ENCODE measurements at regions not wholly inside any gene's neighbourhood (a gene's known extent, or its start where the extent isn't known, plus 50 kb on each side); places are given as distances from the start of the nearest gene placed in this dataset.

GRCh38 chr14:97850466-97850865 is 1053.3 kb downstream of the VRK1 start:
- Histone ChIP-seq H3K4me2 (ENCODE audit: low read depth, low read length) (no peak overlapping the region), H3K27ac (ENCODE audit: extremely low read length, insufficient read depth, low read length) (no peak overlapping the region), H3K36me3 (replicated peaks in 1 of 2; ENCODE audit: control insufficient read depth in 1 of 2, insufficient read depth in 2 of 2, low read length in 2 of 2) (no peaks in the 10 kb centered on the region), H2AFZ (ENCODE audit: low read length) (no peak overlapping the region), H3K4me1 (ENCODE audit: insufficient read depth, low read length) (no peaks in the 10 kb centered on the region), H3K27me3 (ENCODE audit: control insufficient read depth in 1 of 2, insufficient read depth in 2 of 2, low read length in 2 of 2) (no peaks in the 10 kb centered on the region), H3K79me2 (ENCODE audit: insufficient read depth, low read length) (no peaks in the 10 kb centered on the region), H3K4me3 (replicated peaks in 1 of 3; ENCODE audit: insufficient read depth in 1 of 3, low read depth in 2 of 3, low read length in 3 of 3) (no peak overlapping the region), H3K9me3 (ENCODE audit: low read length) (peaks cover 10% of the 10 kb centered on the region), H4K20me1 (ENCODE audit: insufficient read depth, low read length) (no peaks in the 10 kb centered on the region), H3K9ac (ENCODE audit: insufficient read depth, low read depth, low read length) (no peak overlapping the region)
- ChIA-PET CTCF (ENCODE audit: low intra/inter-chr PET ratio, low total read pairs) (no interaction called here), POLR2A (no interaction called here)
- TF ChIP-seq THAP11 (CRISPR knock-in tag; IDR thresholded peaks at IDR 0.05) (no peak), FOXJ3 (CRISPR knock-in tag; IDR thresholded peaks at IDR 0.05; ENCODE audit: borderline replicate concordance) (no peak), MXI1 (IDR thresholded peaks at IDR 0.05; ENCODE audit: borderline replicate concordance, low read depth, low read length) (no peak), ZNF574 (CRISPR knock-in tag; IDR thresholded peaks at IDR 0.05) (no peak), TFDP2 (CRISPR knock-in tag; IDR thresholded peaks at IDR 0.05) (no peak), ZNF512B (CRISPR knock-in tag; IDR thresholded peaks at IDR 0.05; ENCODE audit: borderline replicate concordance) (no peak)
- TF ChIP-seq, protein P1, sequence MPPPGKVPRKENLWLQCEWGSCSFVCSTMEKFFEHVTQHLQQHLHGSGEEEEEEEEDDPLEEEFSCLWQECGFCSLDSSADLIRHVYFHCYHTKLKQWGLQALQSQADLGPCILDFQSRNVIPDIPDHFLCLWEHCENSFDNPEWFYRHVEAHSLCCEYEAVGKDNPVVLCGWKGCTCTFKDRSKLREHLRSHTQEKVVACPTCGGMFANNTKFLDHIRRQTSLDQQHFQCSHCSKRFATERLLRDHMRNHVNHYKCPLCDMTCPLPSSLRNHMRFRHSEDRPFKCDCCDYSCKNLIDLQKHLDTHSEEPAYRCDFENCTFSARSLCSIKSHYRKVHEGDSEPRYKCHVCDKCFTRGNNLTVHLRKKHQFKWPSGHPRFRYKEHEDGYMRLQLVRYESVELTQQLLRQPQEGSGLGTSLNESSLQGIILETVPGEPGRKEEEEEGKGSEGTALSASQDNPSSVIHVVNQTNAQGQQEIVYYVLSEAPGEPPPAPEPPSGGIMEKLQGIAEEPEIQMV (CRISPR knock-in tag; IDR thresholded peaks at IDR 0.05; ENCODE audit: low read depth), result no peak
- TF ChIP-seq, protein P2, sequence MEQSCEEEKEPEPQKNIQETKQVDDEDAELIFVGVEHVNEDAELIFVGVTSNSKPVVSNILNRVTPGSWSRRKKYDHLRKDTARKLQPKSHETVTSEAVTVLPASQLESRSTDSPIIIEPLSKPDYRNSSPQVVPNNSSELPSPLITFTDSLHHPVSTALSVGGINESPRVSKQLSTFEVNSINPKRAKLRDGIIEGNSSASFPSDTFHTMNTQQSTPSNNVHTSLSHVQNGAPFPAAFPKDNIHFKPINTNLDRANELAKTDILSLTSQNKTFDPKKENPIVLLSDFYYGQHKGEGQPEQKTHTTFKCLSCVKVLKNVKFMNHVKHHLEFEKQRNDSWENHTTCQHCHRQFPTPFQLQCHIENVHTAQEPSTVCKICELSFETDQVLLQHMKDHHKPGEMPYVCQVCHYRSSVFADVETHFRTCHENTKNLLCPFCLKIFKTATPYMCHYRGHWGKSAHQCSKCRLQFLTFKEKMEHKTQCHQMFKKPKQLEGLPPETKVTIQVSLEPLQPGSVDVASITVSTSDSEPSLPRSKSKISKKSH (CRISPR knock-in tag; IDR thresholded peaks at IDR 0.05; ENCODE audit: borderline replicate concordance), result no peak
- ATAC-seq, result no peak
- no peak for DNase-seq (ENCODE audit: low spot score)
- no peak for FAIRE-seq
- 30% methylated on average over 2 of the region's 2 CpGs for WGBS (ENCODE audit: low lambda C conversion rate)
- in situ Hi-C loops (cut with HindIII; ENCODE audit: extremely low pct_ligation_motif_present, low pct_unique_long_range_greater_than_20kb), result no loop called here
- intact Hi-C loops (cut with micrococcal nuclease; ENCODE audit: unreplicated experiment), result no loop called here
- BruUV-seq (replicated peaks), result no TSS peak

Data from HepG2 (cell line).